ENCODE measurements at regions not wholly inside any gene's neighbourhood (a gene's known extent, or its start where the extent isn't known, plus 50 kb on each side); places are given as distances from the start of the nearest gene placed in this dataset.
A peak's percentile ranks its signal among the peaks of the same experiment; 100 is the strongest.
"Not testable (repeated sequence)": the region's sequence is repeated elsewhere in the genome, so short reads cannot be mapped to it uniquely, and the experiment has no call there.

DNA sequence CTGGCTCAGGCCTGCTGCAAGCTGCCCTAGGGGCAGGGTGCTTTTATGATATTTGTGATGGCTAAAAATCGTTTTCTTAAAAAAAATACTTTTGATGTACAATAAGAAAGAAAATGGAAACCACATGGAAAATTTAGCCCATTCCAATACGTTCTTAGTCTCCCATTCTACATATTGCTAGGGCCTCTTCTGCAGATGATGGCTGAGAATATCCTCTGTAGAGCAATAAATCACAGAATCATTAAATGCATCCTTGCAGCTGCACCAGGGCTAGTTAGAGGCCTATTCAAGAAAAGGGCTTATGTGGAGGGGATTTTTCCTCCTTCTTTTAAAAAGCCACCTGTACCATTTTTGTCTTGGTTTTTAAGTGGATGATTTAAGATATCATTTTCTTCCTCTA is 97.6 kb upstream of the C1GALT1C1 start:
- H3K4me3 ChIP-seq (ENCODE audit: low read depth, low read length), result no peak overlapping the region
- DNase-seq (ENCODE audit: low read depth), result no peak

DNA sequence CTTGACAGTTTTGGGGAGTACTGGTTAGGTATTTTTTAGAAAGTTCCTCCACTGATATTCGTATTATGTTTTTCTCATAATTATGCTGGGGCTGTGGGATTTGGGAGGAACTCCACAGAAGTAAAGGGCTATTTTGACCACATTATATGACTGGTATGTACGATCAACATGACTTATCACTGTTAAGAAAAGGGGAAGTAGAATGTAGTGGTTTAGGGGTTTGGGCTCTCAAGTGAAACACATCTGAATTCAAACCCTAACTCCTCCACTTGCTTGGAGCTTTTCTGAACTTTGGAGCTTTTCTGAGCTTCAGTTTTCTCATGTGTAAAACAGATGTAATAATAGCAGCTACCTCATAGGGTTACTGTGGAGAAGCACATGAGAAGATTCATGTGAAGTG is 96.4 kb upstream of the C1GALT1C1 start:
- DNase-seq (ENCODE audit: low read depth), result no peak
- H3K4me3 ChIP-seq (ENCODE audit: low read depth, low read length), result no peak overlapping the region

DNA sequence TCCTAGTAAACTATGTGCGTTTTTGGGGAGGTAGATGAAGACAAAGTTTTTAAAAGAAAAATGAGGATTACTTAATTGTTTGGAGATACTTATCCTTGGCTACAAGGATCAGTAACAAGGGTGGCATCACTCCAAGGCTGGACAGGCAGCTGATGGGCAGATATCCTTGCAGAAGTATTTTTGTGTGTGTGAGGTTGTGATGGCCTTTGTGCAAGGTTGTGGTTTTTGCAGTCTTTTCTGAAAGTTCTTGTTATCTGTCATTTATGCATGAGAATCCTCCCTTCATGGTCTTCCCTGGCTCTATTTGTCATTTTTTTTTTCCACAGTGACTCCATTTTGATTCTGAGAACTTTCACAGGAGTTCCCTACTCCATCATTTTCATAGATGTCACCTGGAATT is 96.0 kb upstream of the C1GALT1C1 start:
- no peak overlapping the region for H3K4me3 ChIP-seq (ENCODE audit: low read depth, low read length)
- no peak for DNase-seq (ENCODE audit: low read depth)

GRCh38 chrX:120719622-120720021 is 89.8 kb upstream of the C1GALT1C1 start:
- H3K4me3 ChIP-seq (ENCODE audit: low read depth, low read length), result no peak overlapping the region
- no peak for DNase-seq (ENCODE audit: low read depth)

GRCh38 chrX:120718969-120719368 is 89.1 kb upstream of the C1GALT1C1 start:
- no peak overlapping the region for H3K4me3 ChIP-seq (ENCODE audit: low read depth, low read length)
- no peak for DNase-seq (ENCODE audit: low read depth)

- not testable (repeated sequence) for DNase-seq (ENCODE audit: low read depth); H3K4me3 ChIP-seq (ENCODE audit: low read depth, low read length)
Observed at GRCh38 chrX:120702337-120702736, 72.5 kb upstream of the C1GALT1C1 start.

DNA sequence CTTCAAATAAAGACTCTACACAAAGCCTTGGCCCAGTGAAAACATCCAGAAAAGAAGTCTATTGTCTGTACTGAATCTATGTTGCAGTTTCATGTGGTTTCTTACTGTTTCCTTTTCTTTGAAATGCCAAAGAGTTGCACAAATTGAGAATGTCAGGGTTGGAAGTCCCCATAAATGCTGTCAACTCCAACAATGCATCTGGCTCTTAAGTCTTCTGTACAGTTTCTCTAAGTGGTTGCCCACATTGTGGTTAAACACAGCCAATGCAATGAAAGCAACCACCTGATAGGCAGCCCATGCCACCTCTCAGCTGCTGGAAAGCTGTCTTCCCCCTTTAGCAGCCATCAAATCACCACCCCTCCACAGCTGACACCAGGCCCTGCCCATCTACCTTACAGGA is 67.2 kb upstream of the C1GALT1C1 start:
- DNase-seq (ENCODE audit: low read depth), result no peak

GRCh38 chrX:120692319-120692718 is 62.5 kb upstream of the C1GALT1C1 start:
- no peak for DNase-seq (ENCODE audit: low read depth)

More for the DNA sequence above, 67.2 kb upstream of the C1GALT1C1 start:
- no peak overlapping the region for H3K4me3 ChIP-seq (ENCODE audit: low read depth, low read length)

DNA sequence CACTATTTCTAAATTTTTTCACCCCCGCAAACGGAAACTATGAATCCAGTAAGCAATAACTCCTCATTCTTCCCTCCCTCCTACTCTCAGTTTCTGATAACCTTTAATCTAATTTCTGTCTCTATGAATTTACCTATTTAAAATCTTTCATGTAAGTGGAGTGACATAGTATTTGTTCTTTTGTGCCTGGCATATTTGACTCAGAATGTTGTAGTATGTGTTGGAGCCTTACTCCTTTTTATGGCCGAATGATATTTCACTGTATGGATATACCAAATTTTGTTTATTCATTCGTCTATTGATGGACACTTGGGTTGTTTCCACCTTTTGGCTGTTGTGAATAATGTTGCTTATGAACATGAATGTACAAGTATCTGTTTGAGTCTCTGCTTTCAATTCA is 61.1 kb upstream of the C1GALT1C1 start:
- no peak overlapping the region for H3K4me3 ChIP-seq (ENCODE audit: low read depth, low read length)
- DNase-seq (ENCODE audit: low read depth), result no peak

More at GRCh38 chrX:120692319-120692718, 62.5 kb upstream of the C1GALT1C1 start:
- H3K4me3 ChIP-seq (ENCODE audit: low read depth, low read length), result no peak overlapping the region

GRCh38 chrX:120690344-120690743 is 60.5 kb upstream of the C1GALT1C1 start:
- H3K4me3 ChIP-seq (ENCODE audit: low read depth, low read length), result no peak overlapping the region
- DNase-seq (ENCODE audit: low read depth), result peak; percentile 10

DNA sequence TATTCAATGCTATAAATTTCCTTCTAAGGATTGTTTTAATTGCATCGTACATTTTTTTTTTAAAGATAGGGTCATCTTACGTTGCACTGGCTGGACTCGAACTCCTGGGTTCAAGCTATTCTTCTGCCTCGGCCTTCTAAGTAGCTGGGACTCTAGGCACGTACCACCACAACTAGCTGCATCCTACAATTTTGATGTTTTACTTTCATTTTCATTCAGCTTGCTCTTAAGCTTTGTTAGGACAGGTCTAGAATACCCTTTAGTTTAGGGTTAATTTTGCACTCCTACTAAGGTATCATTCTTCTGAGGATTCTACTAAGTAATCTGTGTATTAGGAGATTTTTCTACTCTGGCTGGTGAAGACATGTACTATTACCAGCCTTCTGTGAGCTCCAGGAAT is 50.2 kb upstream of the C1GALT1C1 start:
- no peak for DNase-seq (ENCODE audit: low read depth)
- no peak overlapping the region for H3K4me3 ChIP-seq (ENCODE audit: low read depth, low read length)

Data from skeletal muscle cell (primary cell).